ENCODE measurements at regions not wholly inside any gene's neighbourhood (a gene's known extent, or its start where the extent isn't known, plus 50 kb on each side); places are given as distances from the start of the nearest gene placed in this dataset.

DNA sequence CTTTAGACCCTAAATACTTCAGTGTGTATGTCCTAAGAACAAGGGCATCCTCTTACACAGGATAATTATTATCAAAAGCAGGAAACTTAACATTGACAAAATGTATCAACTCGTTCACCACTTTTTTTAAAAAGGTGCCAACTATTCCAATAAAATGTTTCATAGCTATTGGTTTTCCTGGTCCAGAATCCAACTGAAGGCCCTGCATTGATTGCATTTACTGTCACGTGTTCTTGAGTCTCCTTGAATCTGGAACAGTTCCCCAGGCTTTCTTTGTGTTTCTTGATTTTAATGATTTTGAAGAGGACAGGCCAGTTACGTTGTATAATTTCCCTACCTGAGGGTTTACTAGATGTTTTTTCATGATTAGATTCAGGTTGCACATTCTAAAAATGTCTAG, 94.6 kb upstream of the ARHGEF3 start:
- intact Hi-C loops (cut with DNase I), result no loop called here
- ATAC-seq (no peak), DNase-seq (no peak)
- no peaks in the 10 kb centered on the region for H3K4me1 ChIP-seq
- no peaks in the 10 kb centered on the region for H3K27me3 ChIP-seq (ENCODE audit: insufficient read depth in 3 of 3, low read length in 2 of 3)
- 73 to 89% (median 89%) methylated on average over 3 of the region's 3 CpGs for WGBS, 3 donors
- H3K36me3 ChIP-seq (ENCODE audit: insufficient read depth in 1 of 2, low read depth in 1 of 2), result no peaks in the 10 kb centered on the region
- no peak overlapping the region for H3K4me3 ChIP-seq
- TF ChIP-seq, protein P1, sequence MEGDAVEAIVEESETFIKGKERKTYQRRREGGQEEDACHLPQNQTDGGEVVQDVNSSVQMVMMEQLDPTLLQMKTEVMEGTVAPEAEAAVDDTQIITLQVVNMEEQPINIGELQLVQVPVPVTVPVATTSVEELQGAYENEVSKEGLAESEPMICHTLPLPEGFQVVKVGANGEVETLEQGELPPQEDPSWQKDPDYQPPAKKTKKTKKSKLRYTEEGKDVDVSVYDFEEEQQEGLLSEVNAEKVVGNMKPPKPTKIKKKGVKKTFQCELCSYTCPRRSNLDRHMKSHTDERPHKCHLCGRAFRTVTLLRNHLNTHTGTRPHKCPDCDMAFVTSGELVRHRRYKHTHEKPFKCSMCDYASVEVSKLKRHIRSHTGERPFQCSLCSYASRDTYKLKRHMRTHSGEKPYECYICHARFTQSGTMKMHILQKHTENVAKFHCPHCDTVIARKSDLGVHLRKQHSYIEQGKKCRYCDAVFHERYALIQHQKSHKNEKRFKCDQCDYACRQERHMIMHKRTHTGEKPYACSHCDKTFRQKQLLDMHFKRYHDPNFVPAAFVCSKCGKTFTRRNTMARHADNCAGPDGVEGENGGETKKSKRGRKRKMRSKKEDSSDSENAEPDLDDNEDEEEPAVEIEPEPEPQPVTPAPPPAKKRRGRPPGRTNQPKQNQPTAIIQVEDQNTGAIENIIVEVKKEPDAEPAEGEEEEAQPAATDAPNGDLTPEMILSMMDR (IDR thresholded peaks at IDR 0.05), result no peak
- H3K9me3 ChIP-seq, result no peaks in the 10 kb centered on the region
- H3K27ac ChIP-seq, result no peak overlapping the region

DNA sequence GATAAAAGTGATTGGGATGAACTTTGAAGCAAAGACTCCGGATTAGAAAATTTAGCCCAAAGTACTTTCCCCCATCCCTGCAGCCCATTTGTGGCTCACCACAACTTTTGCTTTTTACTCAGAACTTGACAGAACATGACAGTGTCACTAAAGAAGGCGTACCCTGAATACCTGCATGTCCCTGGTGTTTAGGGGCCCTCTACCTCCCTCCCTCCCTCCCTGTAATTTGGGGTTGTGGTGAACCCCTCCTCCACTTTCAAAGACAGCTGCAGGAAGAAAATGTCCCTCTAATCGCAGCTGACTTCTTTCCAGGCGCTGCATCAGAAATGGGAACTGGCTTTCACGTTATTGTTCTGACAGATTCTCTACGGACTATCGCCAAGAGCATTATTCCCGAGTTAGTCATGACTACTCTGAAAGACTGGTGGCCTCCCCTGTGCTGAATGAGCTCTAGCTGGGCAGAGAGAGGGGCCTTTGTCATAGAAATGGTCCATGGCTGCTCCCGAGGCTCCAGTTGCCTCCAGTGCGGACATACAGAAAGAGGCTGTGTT, 93.2 kb upstream of the ARHGEF3 start:
- intact Hi-C loops (cut with DNase I), result no loop called here
- Histone ChIP-seq H3K4me3 (no peak overlapping the region), H3K4me1 (no peaks in the 10 kb centered on the region), H3K27me3 (ENCODE audit: insufficient read depth in 3 of 3, low read length in 2 of 3) (no peaks in the 10 kb centered on the region), H3K27ac (no peak overlapping the region), H3K9me3 (no peaks in the 10 kb centered on the region), H3K36me3 (ENCODE audit: insufficient read depth in 1 of 2, low read depth in 1 of 2) (no peaks in the 10 kb centered on the region)
- peak in 3 of 4 donors; percentile 22 to 54 (median 47) for ATAC-seq
- TF ChIP-seq, protein P1 (IDR thresholded peaks at IDR 0.05), result no peak
- 29 to 38% (median 33%) methylated on average over 10 of the region's 10 CpGs for WGBS, 3 donors
- DNase-seq, result no peak

DNA sequence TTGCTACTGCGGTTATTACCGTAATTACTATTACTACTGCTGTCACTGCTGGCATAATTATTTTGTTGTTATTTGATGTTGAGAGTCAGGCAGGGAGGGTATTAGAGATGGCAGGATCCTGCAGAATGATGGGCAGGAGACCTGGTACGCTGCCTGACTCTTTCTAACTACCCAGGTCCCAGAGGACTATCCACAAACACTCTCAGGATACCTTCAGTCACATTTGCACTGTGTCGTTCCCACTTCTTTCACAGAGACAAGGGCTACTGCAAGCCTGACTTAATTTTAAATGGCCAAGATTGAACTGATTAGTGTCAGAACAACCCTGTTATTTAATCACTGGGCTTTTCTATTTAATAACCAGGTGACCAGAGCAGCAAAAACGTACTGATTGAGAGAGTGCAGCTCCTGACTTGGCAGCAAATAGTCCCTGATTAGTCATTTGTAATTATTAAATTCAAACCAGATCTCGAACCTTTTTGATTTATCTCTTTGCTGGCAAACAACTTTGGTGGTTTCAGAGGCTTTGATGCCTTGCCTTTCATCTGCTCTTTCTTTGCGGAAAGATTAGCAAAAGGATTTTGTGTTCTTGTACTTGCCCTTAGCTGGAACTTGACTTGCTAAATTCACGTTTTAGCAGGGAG, 88.8 kb upstream of the ARHGEF3 start:
- H3K4me1 ChIP-seq, result no peaks in the 10 kb centered on the region
- DNase-seq (no peak), ATAC-seq (no peak)
- intact Hi-C loops (cut with DNase I), result no loop called here
- no peaks in the 10 kb centered on the region for H3K27me3 ChIP-seq (ENCODE audit: insufficient read depth in 3 of 3, low read length in 2 of 3)
- H3K9me3 ChIP-seq, result no peaks in the 10 kb centered on the region
- TF ChIP-seq, protein P1 (IDR thresholded peaks at IDR 0.05), result no peak
- H3K4me3 ChIP-seq, result no peak overlapping the region
- H3K27ac ChIP-seq, result no peak overlapping the region
- whole genome bisulfite sequencing, 3 donors, result 50 to 64% (median 57%) methylated on average over 8 of the region's 8 CpGs
- H3K36me3 ChIP-seq (ENCODE audit: insufficient read depth in 1 of 2, low read depth in 1 of 2), result no peaks in the 10 kb centered on the region

DNA sequence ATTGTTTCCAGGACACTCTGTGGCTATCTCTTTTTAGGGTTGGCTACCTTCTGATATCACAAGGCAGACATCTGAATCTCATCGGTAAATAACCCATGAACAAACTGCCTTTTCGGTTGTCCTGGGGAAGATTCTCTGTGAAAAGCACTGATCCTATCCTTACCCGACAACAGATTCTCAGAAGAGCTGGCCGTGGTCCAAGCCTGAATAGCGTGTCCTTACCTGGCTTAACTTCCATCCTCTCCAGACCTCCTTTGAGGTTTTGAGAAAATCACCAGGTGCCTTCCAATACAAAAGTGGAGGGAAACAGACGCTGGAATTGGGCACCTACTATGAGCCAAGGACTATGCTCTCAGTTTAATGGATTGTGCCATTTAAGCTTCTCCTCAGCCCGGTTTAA, 87.4 kb upstream of the ARHGEF3 start:
- TF ChIP-seq, protein P1 (IDR thresholded peaks at IDR 0.05), result no peak
- intact Hi-C loops (cut with DNase I), result no loop called here
- H3K4me1 ChIP-seq, result no peaks in the 10 kb centered on the region
- DNase-seq (no peak), ATAC-seq (no peak)
- H3K27me3 ChIP-seq (ENCODE audit: insufficient read depth in 3 of 3, low read length in 2 of 3), result no peaks in the 10 kb centered on the region
- no peak overlapping the region for H3K4me3 ChIP-seq
- no peaks in the 10 kb centered on the region for H3K9me3 ChIP-seq
- WGBS, 3 donors, result 53 to 70% (median 56%) methylated on average over 7 of the region's 7 CpGs
- H3K27ac ChIP-seq, result no peak overlapping the region
- no peaks in the 10 kb centered on the region for H3K36me3 ChIP-seq (ENCODE audit: insufficient read depth in 1 of 2, low read depth in 1 of 2)
